OCI-LY7 (cell line): ENCODE measurements at regions not wholly inside any gene's neighbourhood (a gene's known extent, or its start where the extent isn't known, plus 50 kb on each side); places are given as distances from the start of the nearest gene placed in this dataset.

ENCODE experiments used
- CTCF ChIP-seq: fragments of 200-600 bp; sonication (generic); conservative IDR thresholded peaks from 2 replicates; pipeline ENCODE4 v1.5.1; 2014; ENCODE audit warnings: mild to moderate bottlenecking, antibody characterized with exemption, low read length, moderate library complexity, mixed read lengths
- EZH2phosphoT487 ChIP-seq: fragments of 200-600 bp; sonication (generic); IDR thresholded peaks from 2 replicates; pipeline ENCODE4 v1.6.1; 2018; ENCODE audit warnings: low read depth, borderline replicate concordance, mild to moderate bottlenecking, mixed run types, antibody characterized with exemption, low read length, moderate library complexity, mixed read lengths

- no peak for TF ChIP-seq CTCF
- no peak for TF ChIP-seq EZH2phosphoT487
Observed at GRCh38 chr11:23283666-23284065, 423.4 kb upstream of the CCDC179 start.
